ENCODE measurements at regions not wholly inside any gene's neighbourhood (a gene's known extent, or its start where the extent isn't known, plus 50 kb on each side); places are given as distances from the start of the nearest gene placed in this dataset.

- Histone ChIP-seq H4K20me1 (replicated peaks; ENCODE audit: insufficient read depth) (no peaks in the 10 kb centered on the region), H3F3A (replicated peaks; ENCODE audit: low read depth) (no peaks in the 10 kb centered on the region), H3K4me3 (no peak overlapping the region), H3K79me2 (replicated peaks; ENCODE audit: insufficient read depth) (no peaks in the 10 kb centered on the region), H2AFZ (peak overlapping the region; percentile 72), H3K36me3 (ENCODE audit: insufficient read depth) (no peaks in the 10 kb centered on the region), H3K4me1 (ENCODE audit: insufficient read depth) (no peaks in the 10 kb centered on the region; the same call in 1 of the 2 replicates), H3K27ac (ENCODE audit: low read depth) (no peak overlapping the region), H3K4me2 (no peak overlapping the region), H3K27me3 (ENCODE audit: insufficient read depth) (no peaks in the 10 kb centered on the region), H3K9me2 (ENCODE audit: insufficient read depth) (peaks cover 17% of the 10 kb centered on the region; the same call in 1 of the 2 replicates)
- TF ChIP-seq CREB1 (CRISPR knock-in tag; IDR thresholded peaks at IDR 0.05; ENCODE audit: low read depth) (no peak), POLR2AphosphoS5 (IDR thresholded peaks at IDR 0.05; ENCODE audit: low read depth) (no peak), ZNF462 (CRISPR knock-in tag; IDR thresholded peaks at IDR 0.05) (no peak), REST (IDR thresholded peaks at IDR 0.05; ENCODE audit: unreplicated experiment) (no peak), EZH2 (IDR thresholded peaks at IDR 0.05; ENCODE audit: low read depth, unreplicated experiment) (no peak)
- no peak for DNase-seq (ENCODE audit: low spot score)
- H3K4me3 Mint-ChIP-seq, result no peak overlapping the region
- H3K27me3 Mint-ChIP-seq (ENCODE audit: insufficient read depth, low read depth, poor library complexity), result peaks cover 4% of the 10 kb centered on the region
- no peak for ATAC-seq
- H3K4me1 Mint-ChIP-seq, result peaks cover 11% of the 10 kb centered on the region; the same call in 2 of the 3 replicates
- no peaks in the 10 kb centered on the region for H3K9me3 Mint-ChIP-seq
- no peaks in the 10 kb centered on the region for H3K36me3 Mint-ChIP-seq (ENCODE audit: low read depth)
- H3K27ac Mint-ChIP-seq, result no peak overlapping the region
Observed at GRCh38 chr13:44275381-44275780, 98.2 kb upstream of the SERP2 start.
